CD4-positive, alpha-beta T cell treated with Interleukin-15 for 4 hours (primary cell): ENCODE measurements at regions not wholly inside any gene's neighbourhood (a gene's known extent, or its start where the extent isn't known, plus 50 kb on each side); places are given as distances from the start of the nearest gene placed in this dataset.
"Not testable (repeated sequence)": the region's sequence is repeated elsewhere in the genome, so short reads cannot be mapped to it uniquely, and the experiment has no call there.

ENCODE experiments used
- DNase-seq: peaks from one replicate; pipeline ENCODE4 v3.0.0-alpha.2; 2020; ENCODE audit warnings: low spot score

DNA sequence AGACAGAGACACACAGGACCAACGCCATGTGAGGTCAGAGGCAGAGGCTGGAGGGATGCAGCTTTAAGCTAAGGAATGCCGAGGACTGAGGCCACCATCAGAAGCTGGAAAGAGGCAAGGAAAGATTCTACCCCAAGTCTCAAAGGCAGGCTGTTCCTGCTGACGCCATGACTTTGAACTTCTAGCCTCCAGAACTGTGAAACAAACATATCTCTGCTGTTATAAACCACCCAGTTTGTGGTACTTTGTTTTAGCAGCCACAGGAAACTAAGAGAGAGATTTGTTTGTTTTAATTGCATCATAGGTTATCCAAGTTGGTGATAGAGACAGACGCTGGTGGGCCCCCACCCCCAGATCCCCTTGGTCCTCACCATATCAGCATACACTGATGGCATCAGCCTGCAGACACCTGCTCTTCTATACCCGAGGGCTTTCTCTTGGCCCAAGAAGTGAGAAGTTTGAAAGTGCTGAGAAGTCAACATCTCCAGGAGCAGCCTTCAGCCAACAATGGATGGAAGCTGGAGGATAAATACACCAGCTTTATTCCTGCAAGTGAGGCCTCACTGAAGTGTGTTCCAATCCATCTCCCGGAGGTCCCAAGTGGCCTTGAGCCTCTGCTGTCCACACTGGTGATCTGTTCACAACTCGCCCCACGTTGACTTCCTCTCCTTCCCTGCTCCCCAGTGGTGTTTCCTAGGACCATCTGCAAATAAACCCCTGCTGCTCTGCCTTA lies 154.7 kb downstream of the BTBD3 start:
- no peak for DNase-seq

DNA sequence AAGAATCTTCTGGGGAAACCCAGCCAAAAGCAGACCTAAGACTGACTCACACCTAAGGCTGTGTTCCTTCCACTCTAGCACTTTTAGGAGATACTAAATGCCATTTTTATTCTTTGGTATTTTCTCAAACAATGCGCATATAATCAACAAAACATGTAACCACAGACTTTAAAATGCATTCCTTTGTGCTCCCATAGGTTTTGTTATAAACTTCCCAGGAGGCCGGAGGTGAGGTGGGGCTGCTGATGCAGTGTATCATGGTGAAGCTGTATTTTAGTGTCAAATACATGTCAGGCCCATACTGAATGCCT lies 155.2 kb downstream of the BTBD3 start:
- DNase-seq = no peak

DNA sequence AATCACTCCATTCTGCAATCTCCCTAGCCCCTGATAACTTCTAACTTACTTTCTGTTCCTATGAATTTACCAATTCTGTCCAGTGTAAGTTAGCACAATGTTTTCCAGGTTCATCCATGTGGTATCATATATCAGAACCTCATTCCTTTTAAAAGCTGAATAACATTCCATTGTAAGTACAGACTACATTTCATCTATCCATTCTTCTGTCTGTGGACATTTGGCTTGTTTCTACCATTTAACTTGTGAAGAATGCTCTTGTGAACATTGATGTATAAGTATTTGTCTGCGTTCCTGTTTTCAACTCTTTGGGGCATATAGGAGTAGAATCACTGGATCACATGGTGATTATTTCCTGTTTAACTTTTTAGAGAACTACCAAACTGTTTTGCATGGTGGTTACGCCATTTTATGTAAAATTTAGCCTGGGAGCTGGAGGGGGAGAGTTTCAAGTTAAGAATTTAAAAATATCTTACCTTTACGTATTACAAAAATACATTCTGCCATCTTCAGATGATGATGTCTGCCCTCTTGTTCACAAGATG lies 156.5 kb downstream of the BTBD3 start:
- no peak for DNase-seq

DNA sequence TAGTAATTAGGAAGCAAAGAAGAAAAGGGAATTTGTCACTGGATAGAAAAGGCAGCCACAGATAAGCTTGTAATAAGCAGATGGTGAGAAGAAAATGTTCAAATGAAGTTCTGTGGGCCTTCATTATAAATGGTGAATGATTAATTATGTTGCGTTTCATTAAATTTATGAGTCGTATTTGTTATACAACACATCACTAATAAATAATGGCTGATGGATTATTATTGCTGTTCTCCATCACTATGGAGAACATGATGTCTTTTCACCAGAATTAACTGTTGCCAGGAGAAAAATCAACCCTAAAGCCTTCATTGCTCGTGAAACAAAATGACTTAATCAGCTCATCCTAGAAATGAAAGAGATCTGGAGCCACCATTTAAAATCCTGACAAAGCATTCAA lies 158.5 kb downstream of the BTBD3 start:
- DNase-seq = no peak

DNA sequence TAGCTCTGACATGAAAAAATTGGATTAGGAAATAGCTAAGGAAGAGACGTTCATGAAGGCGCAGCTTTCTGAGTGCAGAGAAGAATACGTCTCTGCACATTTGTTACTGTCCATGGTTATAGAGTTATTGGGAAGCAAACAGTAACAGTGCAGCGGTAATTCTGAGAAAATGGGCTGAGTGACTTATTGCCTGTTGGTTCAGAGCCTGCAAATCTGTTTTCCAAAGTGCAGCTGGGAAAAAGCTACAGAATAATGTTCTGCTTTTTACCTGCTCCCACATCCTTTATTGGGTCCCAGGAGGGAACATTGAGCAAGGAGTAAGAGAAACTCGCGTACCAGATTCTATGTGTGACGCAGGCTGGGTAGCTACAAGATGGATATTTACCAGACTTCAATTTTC lies 160.2 kb downstream of the BTBD3 start:
- no peak for DNase-seq

DNA sequence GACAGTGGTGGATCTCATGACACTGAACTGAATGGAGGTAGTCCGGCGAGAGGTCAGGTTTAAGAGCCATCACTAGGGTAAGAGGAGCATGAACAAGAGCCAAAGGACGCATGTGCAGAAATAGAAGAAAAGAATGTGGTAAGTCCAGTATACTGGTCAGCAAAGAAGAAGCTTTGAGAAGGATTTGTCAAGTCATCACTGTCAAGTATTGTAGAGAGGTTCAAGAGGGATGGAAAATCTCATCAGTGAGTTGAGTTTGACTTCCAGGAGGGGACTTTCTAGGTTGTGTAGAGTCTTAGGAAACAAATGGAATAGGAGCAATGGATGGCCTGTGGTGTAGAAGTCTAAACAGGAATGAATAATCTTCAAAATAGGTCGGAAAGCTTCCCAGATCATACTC lies 161.8 kb downstream of the BTBD3 start:
- no peak for DNase-seq

DNA sequence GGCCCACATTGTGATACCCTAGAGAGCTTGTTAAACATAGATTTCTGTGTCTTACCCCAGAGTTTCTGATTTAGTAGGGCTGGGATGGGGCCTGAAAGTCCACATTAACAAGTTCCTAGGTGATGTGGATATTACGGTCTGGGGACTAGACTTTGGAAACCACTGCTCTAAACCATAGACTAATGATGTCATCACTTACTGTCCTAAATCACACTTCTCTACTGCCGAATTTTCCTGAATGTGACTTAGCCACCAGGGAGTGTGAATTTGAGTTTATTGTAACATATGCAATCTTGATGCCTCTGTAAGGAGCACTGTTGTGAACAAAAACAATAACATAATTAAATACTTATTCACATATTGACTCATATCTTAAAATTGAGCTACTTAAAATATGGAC lies 165.6 kb downstream of the BTBD3 start:
- no peak for DNase-seq

DNA sequence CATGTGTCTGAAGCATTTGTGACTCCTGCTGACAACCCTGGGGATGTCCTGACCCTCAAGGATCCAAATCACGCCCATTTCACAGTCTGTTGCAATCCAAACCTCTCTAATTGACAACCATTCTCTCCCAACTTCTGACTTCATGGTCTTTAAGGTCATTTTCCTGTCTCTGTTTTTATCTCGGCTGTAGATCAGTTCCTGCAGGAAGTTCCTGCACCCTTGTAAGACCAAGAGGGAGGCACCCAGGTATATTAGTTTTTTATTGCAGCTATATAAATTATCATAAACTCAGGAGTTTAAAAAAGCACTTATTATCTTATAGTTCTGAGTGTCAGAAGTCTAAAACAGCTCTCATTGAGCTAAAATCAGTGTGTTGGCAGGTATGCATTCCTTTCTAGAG lies 166.8 kb downstream of the BTBD3 start:
- no peak for DNase-seq

DNA sequence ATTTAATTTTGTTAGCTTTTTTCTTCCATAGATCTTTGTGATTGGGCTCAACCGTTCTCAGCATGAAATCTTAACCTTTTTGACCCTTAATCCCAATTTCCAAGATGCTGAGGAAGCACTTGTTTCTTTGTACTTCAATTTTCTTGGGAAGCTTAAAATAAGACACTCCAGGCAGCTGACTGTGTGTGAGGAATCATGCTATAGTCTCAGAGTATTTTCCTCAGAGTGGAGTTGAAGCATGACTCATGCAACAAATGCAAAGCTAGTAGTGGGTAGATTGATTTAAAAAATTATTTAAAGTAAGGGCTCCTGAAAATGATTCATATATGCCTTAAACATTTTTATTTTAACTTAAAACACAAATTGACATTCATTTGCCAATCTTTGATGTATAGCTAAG lies 168.7 kb downstream of the BTBD3 start:
- no peak for DNase-seq

DNA sequence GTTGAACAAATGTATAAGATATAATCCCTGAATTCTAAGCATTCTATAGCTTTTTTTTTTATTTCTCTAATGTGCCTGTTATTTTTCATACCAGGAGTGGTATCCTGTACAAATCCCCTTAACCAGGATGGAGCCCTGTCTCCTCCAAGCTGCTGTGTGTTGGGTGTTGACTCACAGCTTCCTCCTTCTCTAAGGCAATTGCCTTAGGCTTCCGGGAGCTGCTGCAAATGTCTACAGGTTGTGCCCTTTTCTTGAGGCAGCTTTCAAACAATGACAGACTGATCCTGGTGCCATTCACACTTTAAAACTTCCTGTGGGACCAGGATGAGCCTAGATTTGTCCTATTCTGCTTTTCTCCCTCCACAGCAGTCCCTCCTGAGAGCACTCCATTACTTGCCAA lies 173.2 kb downstream of the BTBD3 start:
- no peak for DNase-seq

DNA sequence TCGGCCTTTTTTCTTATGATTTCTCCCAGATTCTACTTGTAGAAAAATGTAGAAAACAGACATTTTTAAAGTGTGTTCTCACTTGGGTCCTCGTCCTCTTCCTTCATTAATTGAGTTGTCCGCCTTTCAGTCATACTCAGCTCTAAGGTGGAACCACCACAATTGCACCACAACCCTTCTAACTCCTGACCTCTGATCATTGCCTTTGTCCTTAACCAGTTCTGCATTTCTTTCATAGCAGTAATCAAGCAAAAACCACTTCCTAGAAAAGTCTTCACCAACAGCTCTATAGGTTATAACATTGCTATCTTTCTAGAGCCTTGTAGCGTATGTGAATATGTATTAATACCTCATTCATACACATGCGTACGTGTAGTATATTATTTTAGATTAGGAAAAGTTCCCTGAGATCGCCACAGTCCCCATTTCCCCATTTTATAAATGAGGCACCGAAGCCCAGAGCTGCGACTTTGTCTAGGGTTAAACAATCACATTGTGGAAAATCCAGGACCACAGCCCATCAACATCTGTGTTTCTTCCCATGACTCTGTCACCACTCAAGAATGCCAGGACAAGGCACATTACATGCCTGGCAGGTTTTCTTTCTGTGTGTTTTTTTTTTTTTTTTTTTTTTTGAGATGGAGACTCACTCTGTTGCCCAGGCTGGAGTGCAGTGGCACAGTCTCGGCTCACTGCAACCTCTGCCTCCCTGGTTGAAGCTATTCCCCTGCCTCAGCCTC lies 175.5 kb downstream of the BTBD3 start:
- DNase-seq = no peak

DNA sequence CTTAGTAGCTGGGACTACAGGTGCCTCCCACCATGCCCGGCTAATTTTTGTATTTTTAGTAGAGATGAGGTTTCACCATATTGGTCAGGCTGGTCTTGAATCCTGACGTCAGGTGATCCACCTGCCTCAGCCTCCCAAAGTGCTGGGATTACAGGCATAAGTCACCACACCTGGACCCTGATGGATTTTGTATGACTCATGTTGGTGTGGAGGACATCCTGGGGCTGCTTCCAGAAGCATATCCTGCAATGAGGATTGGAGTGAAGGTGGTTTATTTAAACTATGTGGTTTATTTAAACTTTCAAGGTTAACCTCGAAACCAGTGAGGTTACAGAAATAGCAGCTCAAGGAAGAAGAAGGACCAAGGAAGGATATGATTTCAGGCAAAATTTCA lies 176.1 kb downstream of the BTBD3 start:
- not testable (repeated sequence) for DNase-seq

DNA sequence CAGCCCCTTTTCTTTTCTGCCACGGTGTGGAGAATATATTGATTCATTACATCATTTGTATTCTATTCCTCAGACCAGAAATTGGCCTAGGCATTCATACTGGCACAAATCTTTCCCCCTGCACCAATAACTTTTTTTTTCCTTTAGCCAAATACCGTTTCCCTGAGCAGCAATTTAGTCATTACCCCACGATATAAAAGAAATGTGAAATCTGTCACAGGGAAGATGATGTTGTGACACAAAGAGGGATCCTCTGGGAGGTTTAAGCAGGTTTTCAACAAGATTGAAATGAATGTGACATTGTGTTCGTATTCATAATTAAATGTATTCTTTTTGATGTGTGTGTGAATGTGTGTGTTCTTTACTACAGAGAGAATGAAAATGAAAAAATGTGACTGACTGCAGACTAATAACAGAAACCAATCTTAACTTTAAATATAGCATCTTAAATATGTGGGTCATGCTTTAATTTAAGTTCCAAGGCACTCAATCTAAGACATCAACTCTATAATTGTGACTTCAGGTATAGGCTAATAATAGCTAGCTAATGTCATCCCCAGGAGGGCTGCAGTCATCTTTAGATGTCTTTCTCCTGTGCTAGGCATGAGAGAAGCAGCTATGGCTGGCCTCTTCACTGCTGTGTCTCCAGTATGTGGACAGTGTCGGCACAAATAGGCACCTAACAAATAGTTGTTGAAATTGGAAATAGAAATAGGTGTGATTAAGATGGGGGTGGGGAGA lies 177.7 kb downstream of the BTBD3 start:
- no peak for DNase-seq

DNA sequence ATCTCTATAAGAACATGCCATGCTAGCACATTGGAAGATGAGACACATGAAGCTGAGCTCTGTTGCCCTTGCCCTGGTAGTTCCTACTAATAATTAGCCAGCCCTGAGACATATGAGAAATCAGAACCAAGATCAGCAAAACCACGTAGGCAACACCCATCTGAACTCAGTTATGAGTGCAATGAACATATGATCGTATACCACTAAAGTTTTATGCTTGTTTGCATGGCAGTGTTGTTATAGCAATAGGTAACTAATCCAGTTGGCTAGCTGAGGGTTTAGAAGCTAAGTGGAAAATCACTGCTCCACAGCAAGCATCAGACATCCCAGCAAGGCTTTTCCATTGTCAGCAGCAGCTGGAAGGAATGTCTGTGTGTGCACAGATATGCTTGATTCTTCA lies 180.7 kb downstream of the BTBD3 start:
- no peak for DNase-seq

DNA sequence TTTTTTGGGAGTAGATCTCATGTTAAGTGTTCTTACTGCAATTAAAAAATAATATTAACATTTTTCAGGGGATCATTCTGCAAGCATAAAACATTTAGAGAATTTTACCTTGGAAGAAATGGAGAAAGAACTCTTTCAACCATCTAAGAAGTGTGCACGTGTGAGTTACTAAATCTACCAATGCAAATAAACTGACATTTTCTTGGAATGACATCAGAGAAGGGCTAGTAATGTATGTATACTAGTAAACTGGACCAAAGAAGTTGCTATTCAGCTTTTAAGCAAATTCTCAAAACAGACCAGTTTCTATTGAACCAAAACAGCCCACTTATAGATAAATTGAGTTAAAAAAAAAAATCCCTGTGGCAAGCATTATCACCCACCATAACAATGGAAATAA lies 191.2 kb downstream of the BTBD3 start:
- no peak for DNase-seq

DNA sequence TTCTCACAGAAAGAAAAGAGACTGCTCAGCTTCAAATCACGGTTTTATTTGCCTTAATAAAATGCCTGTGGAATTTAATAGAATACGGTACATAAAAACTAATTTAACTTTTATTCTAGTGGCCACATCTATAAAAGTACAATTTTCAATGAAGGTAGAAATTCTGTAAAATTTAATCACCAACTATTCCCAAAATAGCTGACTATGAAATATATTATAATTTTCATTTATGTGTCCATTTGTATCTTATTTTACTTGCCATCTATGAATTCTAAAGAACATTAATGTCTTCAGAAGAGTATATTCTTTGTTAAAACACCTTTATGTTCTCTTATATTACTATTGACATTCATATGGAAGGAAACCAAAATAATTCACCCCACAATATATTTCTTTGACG lies 192.6 kb downstream of the BTBD3 start:
- DNase-seq = no peak

DNA sequence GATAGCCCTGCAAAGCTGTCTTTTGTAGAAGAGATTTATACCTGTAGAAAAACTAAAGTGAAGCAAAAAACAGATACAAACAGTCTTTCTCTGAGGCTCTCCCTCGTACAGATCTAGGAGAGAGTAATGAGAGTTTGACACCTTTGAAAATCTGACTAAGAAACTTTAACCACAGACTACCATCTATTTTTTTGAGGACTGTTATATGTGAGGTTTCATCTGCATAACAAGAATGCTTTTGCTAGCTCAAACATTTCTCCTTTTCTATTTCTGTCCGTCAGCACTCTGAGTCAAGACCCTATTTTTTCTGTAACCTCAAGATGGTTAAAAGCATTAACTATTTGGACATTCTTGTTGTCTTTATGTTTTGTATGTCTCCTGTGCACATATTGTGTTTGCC lies 193.0 kb downstream of the BTBD3 start:
- no peak for DNase-seq

DNA sequence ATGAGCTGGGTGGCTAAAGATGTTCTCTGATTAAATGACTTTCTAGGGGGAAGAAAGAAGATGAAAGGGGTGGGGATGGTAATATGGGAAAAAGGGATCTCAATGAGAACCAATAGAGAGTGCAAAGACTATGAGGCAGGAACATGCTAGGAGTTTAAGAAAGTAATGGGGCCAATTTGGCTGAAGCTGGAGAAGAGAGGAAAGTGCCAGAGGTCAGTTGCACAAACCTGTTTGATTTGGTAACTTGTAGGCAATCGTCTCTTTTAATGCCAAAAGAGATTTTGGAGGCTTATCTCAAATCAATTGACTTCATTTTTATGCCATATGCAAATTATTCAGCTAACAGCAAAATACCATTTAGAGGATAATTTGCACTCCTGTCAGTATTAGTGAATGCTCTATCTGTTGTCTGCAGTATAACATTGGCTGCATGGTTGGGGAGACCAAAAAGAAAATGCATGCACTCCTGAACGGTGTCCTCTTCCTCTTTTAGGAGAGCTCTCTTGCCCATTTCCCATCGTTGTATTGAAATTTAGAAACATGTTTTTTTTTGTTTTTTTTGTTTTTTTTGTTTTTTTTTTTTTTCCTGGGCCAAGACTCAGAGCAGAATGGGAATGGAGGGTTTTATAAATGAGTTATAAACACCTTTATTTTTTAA lies 193.9 kb downstream of the BTBD3 start:
- no peak for DNase-seq

DNA sequence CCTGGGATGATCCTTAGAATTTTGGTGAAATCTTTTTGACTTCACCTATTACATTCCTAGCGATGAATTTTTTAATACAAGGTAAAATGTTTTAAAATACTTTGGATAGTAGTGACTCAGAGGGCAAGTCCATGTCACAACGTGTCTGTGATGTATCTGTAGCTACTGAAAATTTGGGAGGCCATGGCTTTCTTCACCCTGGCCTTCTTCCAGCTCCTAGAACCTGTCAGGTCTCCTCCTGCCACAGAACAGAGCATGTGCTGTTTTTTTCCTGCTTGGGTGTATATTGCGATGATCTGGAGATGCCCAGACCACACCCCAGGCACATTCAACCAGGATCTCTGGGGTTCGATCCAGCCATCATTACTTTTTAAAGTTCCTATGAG lies 194.4 kb downstream of the BTBD3 start:
- no peak for DNase-seq

DNA sequence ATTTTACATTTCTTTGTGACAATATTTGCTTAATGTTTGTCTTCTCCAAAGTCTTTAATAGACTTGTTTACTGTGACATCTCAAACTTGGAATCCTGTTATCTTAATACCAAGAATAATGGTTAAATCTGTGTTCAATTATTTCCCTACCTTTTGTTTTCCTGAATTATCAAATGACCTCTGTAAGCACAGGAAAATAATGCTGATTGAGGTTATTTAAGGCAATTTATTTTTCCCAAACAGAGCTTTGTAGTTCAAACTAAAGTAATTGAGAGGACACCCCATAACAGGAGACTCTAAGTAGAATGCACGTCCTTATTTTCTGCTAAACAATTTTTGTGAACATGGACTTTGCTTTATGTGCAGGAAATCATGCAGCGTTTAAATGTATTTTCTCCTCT lies 195.0 kb downstream of the BTBD3 start:
- DNase-seq = no peak

DNA sequence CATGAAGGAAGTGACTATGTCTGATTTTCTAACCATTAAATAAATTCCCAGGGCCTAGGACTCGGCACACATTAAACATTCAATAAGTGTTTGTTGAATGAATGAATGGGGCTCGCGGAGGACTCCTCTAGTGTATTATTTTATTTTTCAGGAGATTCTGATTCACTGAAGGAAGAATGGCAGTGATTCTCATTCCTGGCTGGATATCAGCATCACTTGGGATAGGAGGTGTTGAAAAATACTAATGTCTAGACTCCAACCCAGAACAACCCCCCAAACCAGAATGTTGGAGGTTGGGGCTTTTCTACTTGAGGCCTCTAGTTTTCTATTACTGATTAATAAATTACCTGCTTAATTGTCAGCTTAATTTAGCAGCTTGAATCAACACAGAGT lies 195.4 kb downstream of the BTBD3 start:
- no peak for DNase-seq

DNA sequence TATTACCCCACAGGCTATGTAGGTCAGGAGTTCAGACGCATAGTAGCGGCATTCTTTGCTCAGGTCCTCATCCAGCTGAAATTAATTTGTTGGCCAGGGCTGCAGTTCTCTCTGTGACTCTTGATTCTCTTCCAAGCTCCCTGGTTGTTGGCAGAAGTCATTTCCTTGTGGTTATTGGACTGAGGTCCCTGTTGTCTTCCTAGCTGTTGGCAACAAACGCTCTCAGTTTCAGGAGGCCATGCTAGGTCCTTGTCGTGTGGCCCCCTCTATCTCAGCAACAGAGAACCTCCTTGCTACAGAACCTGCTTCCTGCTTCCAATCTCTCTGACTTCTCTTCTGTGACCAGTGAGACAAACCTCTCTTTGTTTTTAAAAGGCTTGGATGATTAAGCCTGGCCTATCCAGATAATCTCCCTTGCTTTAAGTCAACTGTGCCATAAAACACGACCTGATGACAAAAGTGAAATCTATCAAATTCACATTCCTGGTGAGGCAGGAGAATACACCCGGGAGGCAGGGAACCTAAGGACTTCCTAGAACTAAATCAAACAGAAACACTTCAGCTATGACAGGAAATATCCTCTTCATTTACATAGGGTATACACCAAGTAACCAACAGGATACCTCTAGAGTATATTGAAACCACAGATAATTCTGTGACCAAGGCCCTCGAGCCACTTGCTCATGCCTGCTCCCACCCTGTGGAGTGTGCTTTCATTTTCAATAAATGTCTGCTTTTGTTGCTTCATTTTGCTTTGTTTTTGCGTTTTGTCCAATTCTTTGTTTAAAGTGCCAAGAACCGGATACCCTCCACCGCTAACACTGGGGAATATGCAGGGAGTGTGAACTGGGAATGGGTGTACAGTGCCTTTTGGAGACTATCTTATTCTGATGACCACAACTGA lies 196.0 kb downstream of the BTBD3 start:
- no peak for DNase-seq
